Panc1 (cell line): ENCODE measurements at regions not wholly inside any gene's neighbourhood (a gene's known extent, or its start where the extent isn't known, plus 50 kb on each side); places are given as distances from the start of the nearest gene placed in this dataset.

ENCODE experiments used
- CTCF ChIP-seq: fragments of 450-650 bp; IDR thresholded peaks from 2 replicates; pipeline ENCODE4 v1.5.1; 2017; ENCODE audit warnings: mild to moderate bottlenecking
- POLR2AphosphoS5 ChIP-seq: IDR thresholded peaks from 2 replicates; pipeline ENCODE4 v1.6.1; 2012; ENCODE audit warnings: mild to moderate bottlenecking, low read depth, low read length, moderate library complexity
- REST ChIP-seq, 2 experiments: IDR thresholded peaks; 2 replicates each; pipeline ENCODE4 v1.6.1; 2011 to 2012; ENCODE audit warnings: low read depth in 2 of 2, control low read depth in 1 of 2, low read length in 1 of 2, mild to moderate bottlenecking in 1 of 2, moderate library complexity in 1 of 2; ENCODE audit not compliant: insufficient read depth in 1 of 2
- SIN3A ChIP-seq: IDR thresholded peaks from 2 replicates; pipeline ENCODE4 v1.6.1; 2012; ENCODE audit warnings: low read depth, mild to moderate bottlenecking, low read length, moderate library complexity, borderline replicate concordance; ENCODE audit not compliant: insufficient read depth

- TF ChIP-seq CTCF (no peak), REST (IDR thresholded peaks at IDR 0.05; ENCODE audit: insufficient read depth in 1 of 2, low read depth in 2 of 2, low read length in 1 of 2) (no peak), POLR2AphosphoS5 (no peak), SIN3A (no peak)
These were observed 317.2 kb upstream of the FZD8 start for GRCh38 chr10:35959252-35959651.
